PC-3 (cell line): ENCODE measurements at regions not wholly inside any gene's neighbourhood (a gene's known extent, or its start where the extent isn't known, plus 50 kb on each side); places are given as distances from the start of the nearest gene placed in this dataset.

ENCODE experiments used
- ATAC-seq: fragments of 200-7000 bp; cut with Tn5 transposase; 2 replicates; pipeline ENCODE4 v1.9.1; 2020; ENCODE audit warnings: mild to moderate bottlenecking, moderate library complexity
- BruUV-seq: library from RNA; stranded (reverse); fragments of 400-500 nt; replicated peaks from 2 replicates; lab custom pipeline; 2021; lab: Mats Ljungman, UMichigan
- CTCF ChIA-PET: fragments of 300-600 bp; sonication (Branson Sonifier 250); formaldehyde crosslinking; loops from one replicate; lab custom pipeline; 2022; ENCODE audit warnings: antibody characterized with exemption; lab: Charles Lee
- POLR2A ChIA-PET: fragments of 300-600 bp; sonication (Branson Sonifier 250); formaldehyde crosslinking; loops from one replicate; lab custom pipeline; 2022; ENCODE audit warnings: antibody characterized with exemption; ENCODE audit not compliant: unreplicated experiment; lab: Charles Lee
- DNase-seq: peaks from one replicate; pipeline ENCODE4 v3.0.0-alpha.2; 2015
- H2AFZ ChIP-seq: fragments of 300-600 bp; sonication (generic); 2 replicates; pipeline ENCODE4 v1.6.0; 2016; ENCODE audit warnings: antibody characterized with exemption, low read length
- H3F3A ChIP-seq: fragments of 300-600 bp; sonication (generic); one replicate; pipeline ENCODE4 v1.6.0; 2017; ENCODE audit warnings: antibody characterized with exemption, low read length, control low read depth, mild to moderate bottlenecking; ENCODE audit not compliant: unreplicated experiment
- H3K27ac ChIP-seq: fragments of 300-600 bp; sonication (generic); 2 replicates; pipeline ENCODE4 v1.5.1; 2016; ENCODE audit warnings: mild to moderate bottlenecking, low read length
- H3K27me3 ChIP-seq: fragments of 300-600 bp; sonication (generic); 2 replicates; pipeline ENCODE4 v1.6.1; 2016; ENCODE audit warnings: low read length, mixed read lengths
- H3K36me3 ChIP-seq: fragments of 300-600 bp; sonication (generic); 2 replicates; pipeline ENCODE4 v1.6.1; 2016; ENCODE audit warnings: low read depth, mixed run types, low read length, mixed read lengths
- H3K4me1 ChIP-seq: fragments of 300-600 bp; sonication (generic); 2 replicates; pipeline ENCODE4 v1.5.1; 2016; ENCODE audit warnings: low read length; ENCODE audit not compliant: insufficient read depth
- H3K4me2 ChIP-seq: fragments of 300-600 bp; sonication (generic); 2 replicates; pipeline ENCODE4 v1.6.0; 2016; ENCODE audit warnings: low read length
- H3K4me3 ChIP-seq: fragments of 300-600 bp; sonication (generic); 2 replicates; pipeline ENCODE4 v1.5.1; 2016; ENCODE audit warnings: mild to moderate bottlenecking, low read length, mixed read lengths
- H3K79me2 ChIP-seq: fragments of 300-600 bp; sonication (generic); 2 replicates; pipeline ENCODE4 v1.6.1; 2017; ENCODE audit warnings: low read length, mixed read lengths
- H3K9ac ChIP-seq: fragments of 300-600 bp; sonication (generic); 2 replicates; pipeline ENCODE4 v1.6.0; 2016; ENCODE audit warnings: mild to moderate bottlenecking, low read length
- H3K9me2 ChIP-seq: fragments of 300-600 bp; sonication (generic); replicated peaks from 2 replicates; pipeline ENCODE4 v1.6.1; 2016; ENCODE audit warnings: mixed run types, low read length, mixed read lengths
- H3K9me3 ChIP-seq: fragments of 300-600 bp; sonication (generic); 2 replicates; pipeline ENCODE4 v1.6.1; 2016; ENCODE audit warnings: low read length, mixed read lengths
- H4K20me1 ChIP-seq: fragments of 300-600 bp; sonication (generic); 2 replicates; pipeline ENCODE4 v1.6.1; 2016; ENCODE audit warnings: low read length, mixed read lengths
- EZH2 ChIP-seq: fragments of 300-600 bp; sonication (generic); IDR thresholded peaks from one replicate; pipeline ENCODE4 v1.6.1; 2017; ENCODE audit warnings: antibody characterized with exemption, mild to moderate bottlenecking, low read length; ENCODE audit not compliant: unreplicated experiment
- EZH2phosphoT487 ChIP-seq: fragments of 300-600 bp; sonication (generic); IDR thresholded peaks from 2 replicates; pipeline ENCODE4 v1.6.1; 2018; ENCODE audit warnings: mild to moderate bottlenecking, antibody characterized with exemption, low read length, borderline replicate concordance
- intact Hi-C: fragments of 100-400 bp; cut with micrococcal nuclease; formaldehyde crosslinking; loops from 2 replicates; pipeline ENCODE4 v1.9.0; 2023
- TF ChIP-seq, protein P1 (sequence below): fragments of 300-600 bp; sonication (generic); conservative IDR thresholded peaks from 2 replicates; pipeline ENCODE4 v1.5.1; 2017; ENCODE audit warnings: antibody characterized with exemption, low read depth, mild to moderate bottlenecking, low read length

DNA sequence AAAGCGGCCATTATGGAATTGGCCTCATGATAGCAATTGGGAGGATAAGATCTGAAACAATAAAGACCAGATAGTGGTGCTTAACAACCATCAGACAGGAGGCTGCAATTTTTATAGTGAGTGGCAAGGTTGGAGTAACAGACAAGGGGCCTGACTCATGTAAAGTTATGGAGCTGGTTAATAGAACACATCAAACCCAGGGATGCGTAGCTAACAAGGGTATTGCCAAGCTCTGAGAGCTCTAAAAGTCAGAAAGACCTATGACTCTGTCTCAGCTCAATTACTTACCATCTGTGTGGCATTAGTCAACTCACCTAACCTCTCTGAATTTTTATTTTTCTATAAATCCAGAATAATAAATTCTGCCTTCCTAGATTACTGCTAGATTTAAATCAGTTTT, 1731.5 kb upstream of the FLRT2 start:
- intact Hi-C loops = no loop called here
- CTCF ChIA-PET = no interaction called here
- no peak overlapping the region for H2AFZ ChIP-seq
- H3F3A ChIP-seq = no peaks in the 10 kb centered on the region
- no peaks in the 10 kb centered on the region for H3K36me3 ChIP-seq
- H3K9me2 ChIP-seq = no peaks in the 10 kb centered on the region
- H3K9ac ChIP-seq = no peak overlapping the region
- POLR2A ChIA-PET = no interaction called here
- H3K4me2 ChIP-seq = no peak overlapping the region
- H4K20me1 ChIP-seq = no peaks in the 10 kb centered on the region
- TF ChIP-seq EZH2 (no peak), EZH2phosphoT487 (no peak)
- TF ChIP-seq, protein P1, sequence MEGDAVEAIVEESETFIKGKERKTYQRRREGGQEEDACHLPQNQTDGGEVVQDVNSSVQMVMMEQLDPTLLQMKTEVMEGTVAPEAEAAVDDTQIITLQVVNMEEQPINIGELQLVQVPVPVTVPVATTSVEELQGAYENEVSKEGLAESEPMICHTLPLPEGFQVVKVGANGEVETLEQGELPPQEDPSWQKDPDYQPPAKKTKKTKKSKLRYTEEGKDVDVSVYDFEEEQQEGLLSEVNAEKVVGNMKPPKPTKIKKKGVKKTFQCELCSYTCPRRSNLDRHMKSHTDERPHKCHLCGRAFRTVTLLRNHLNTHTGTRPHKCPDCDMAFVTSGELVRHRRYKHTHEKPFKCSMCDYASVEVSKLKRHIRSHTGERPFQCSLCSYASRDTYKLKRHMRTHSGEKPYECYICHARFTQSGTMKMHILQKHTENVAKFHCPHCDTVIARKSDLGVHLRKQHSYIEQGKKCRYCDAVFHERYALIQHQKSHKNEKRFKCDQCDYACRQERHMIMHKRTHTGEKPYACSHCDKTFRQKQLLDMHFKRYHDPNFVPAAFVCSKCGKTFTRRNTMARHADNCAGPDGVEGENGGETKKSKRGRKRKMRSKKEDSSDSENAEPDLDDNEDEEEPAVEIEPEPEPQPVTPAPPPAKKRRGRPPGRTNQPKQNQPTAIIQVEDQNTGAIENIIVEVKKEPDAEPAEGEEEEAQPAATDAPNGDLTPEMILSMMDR = no peak
- DNase-seq (no peak), ATAC-seq (no peak)
- no peaks in the 10 kb centered on the region for H3K4me1 ChIP-seq
- no peak overlapping the region for H3K4me3 ChIP-seq
- no TSS peak for BruUV-seq
- 0 out of 2 replicates have a peak, but pooled peaks cover 6% of the 10 kb centered on the region for H3K9me3 ChIP-seq
- no peaks in the 10 kb centered on the region for H3K79me2 ChIP-seq
- H3K27ac ChIP-seq = no peak overlapping the region
- no peaks in the 10 kb centered on the region for H3K27me3 ChIP-seq

DNA sequence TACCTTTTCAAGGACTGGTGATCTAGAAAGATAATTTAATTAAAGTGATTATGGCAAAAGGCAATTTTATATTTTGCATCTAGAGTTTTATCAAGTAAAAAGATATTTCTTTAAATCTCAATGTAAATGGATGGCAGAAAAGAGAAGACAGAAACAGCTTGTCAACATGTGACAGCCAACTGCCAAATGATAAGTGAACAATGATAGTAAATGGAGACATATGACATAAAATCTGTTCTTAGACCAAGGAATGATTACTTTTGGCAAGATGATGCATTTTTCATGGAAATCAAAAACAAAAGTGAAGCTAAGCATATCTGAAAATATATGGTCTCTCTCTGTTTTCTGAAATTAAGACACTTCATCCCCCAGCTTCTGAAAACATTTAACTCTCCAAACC, 1730.7 kb upstream of the FLRT2 start:
- ChIA-PET POLR2A (no interaction called here), CTCF (no interaction called here)
- 0 out of 2 replicates have a peak, but pooled peaks cover 9% of the 10 kb centered on the region for H3K9me3 ChIP-seq
- H3K4me1 ChIP-seq = no peaks in the 10 kb centered on the region
- H3K27me3 ChIP-seq = no peaks in the 10 kb centered on the region
- TF ChIP-seq EZH2phosphoT487 = no peak
- TF ChIP-seq EZH2 = no peak
- TF ChIP-seq, protein P1 = no peak
- BruUV-seq = no TSS peak
- no peak overlapping the region for H3K9ac ChIP-seq
- no peaks in the 10 kb centered on the region for H3F3A ChIP-seq
- DNase-seq = no peak
- H3K4me2 ChIP-seq = no peak overlapping the region
- intact Hi-C loops = no loop called here
- no peak overlapping the region for H3K4me3 ChIP-seq
- no peak overlapping the region for H2AFZ ChIP-seq
- no peaks in the 10 kb centered on the region for H4K20me1 ChIP-seq
- H3K79me2 ChIP-seq = no peaks in the 10 kb centered on the region
- ATAC-seq = no peak
- no peaks in the 10 kb centered on the region for H3K36me3 ChIP-seq
- H3K27ac ChIP-seq = no peak overlapping the region
- no peaks in the 10 kb centered on the region for H3K9me2 ChIP-seq

DNA sequence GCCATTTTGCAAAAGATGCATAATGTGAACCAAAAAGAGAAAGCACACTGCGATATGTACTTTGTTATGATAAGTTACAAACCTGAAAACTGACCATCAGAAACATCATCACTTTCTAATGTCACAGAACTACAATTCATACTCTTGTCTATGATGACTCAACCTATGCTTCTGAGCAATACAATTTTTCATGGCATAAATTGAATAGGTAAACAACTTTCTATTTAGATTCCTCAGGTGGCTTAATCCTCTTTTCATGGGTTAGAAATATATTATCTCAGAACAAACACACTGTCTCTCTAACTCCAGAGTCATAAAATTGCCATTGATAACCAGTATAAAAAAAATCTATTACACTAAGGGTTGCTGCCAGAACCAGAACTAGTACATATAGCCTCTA, 1715.0 kb upstream of the FLRT2 start:
- intact Hi-C loops = no loop called here
- ATAC-seq (no peak), DNase-seq (peak; percentile 54)
- no peaks in the 10 kb centered on the region for H3K27me3 ChIP-seq
- no peak overlapping the region for H3K9ac ChIP-seq
- TF ChIP-seq EZH2 (no peak), EZH2phosphoT487 (no peak)
- TF ChIP-seq, protein P1 = no peak
- H3K27ac ChIP-seq = no peak overlapping the region
- H3K9me2 ChIP-seq = no peaks in the 10 kb centered on the region
- H3K4me2 ChIP-seq = no peak overlapping the region
- no peaks in the 10 kb centered on the region for H3K79me2 ChIP-seq
- no peaks in the 10 kb centered on the region for H3F3A ChIP-seq
- H3K9me3 ChIP-seq = peaks cover 7% of the 10 kb centered on the region
- ChIA-PET POLR2A (no interaction called here), CTCF (no interaction called here)
- no peak overlapping the region for H2AFZ ChIP-seq
- H4K20me1 ChIP-seq = no peaks in the 10 kb centered on the region
- peaks cover 6% of the 10 kb centered on the region; the same call in 1 of the 2 replicates for H3K4me1 ChIP-seq
- no peak overlapping the region for H3K4me3 ChIP-seq
- no TSS peak for BruUV-seq
- no peaks in the 10 kb centered on the region for H3K36me3 ChIP-seq
